HFFc6 (cell line): ENCODE measurements at regions not wholly inside any gene's neighbourhood (a gene's known extent, or its start where the extent isn't known, plus 50 kb on each side); places are given as distances from the start of the nearest gene placed in this dataset.

Experiments
- DNase-seq: peaks from one replicate; pipeline ENCODE4 v3.0.0-alpha.2; 2018
- H3K27ac Mint-ChIP-seq: 2 replicates; pipeline ENCODE4 v1.8.0; 2020; ENCODE audit warnings: mild to moderate bottlenecking, mixed read lengths
- H3K27me3 Mint-ChIP-seq: 2 replicates; pipeline ENCODE4 v1.8.0; 2021; ENCODE audit warnings: mild to moderate bottlenecking, moderate library complexity, mixed read lengths; ENCODE audit not compliant: insufficient read depth
- H3K36me3 Mint-ChIP-seq: 2 replicates; pipeline ENCODE4 v1.8.0; 2021; ENCODE audit warnings: low read depth, mixed read lengths
- H3K4me1 Mint-ChIP-seq: 2 replicates; pipeline ENCODE4 v1.8.0; 2020; ENCODE audit warnings: low read depth, mixed read lengths
- H3K4me3 Mint-ChIP-seq: 2 replicates; pipeline ENCODE4 v1.8.0; 2020; ENCODE audit warnings: mild to moderate bottlenecking, moderate library complexity, mixed read lengths
- H3K9me3 Mint-ChIP-seq: 2 replicates; pipeline ENCODE4 v1.8.0; 2020; ENCODE audit warnings: mild to moderate bottlenecking, mixed read lengths
- CTCF ChIP-seq: fragments of 200-600 bp; sonication (generic); IDR thresholded peaks from 2 replicates; pipeline ENCODE4 v1.5.0; 2021; ENCODE audit warnings: antibody characterized with exemption, mild to moderate bottlenecking

- no peaks in the 10 kb centered on the region; the same call in 1 of the 2 replicates for H3K27me3 Mint-ChIP-seq
- no peak for DNase-seq
- peaks cover 4% of the 10 kb centered on the region; the same call in 1 of the 2 replicates for H3K36me3 Mint-ChIP-seq
- no peak for TF ChIP-seq CTCF
- H3K4me3 Mint-ChIP-seq: no peak overlapping the region
- H3K9me3 Mint-ChIP-seq: no peaks in the 10 kb centered on the region
- H3K4me1 Mint-ChIP-seq: no peaks in the 10 kb centered on the region
- H3K27ac Mint-ChIP-seq: no peak overlapping the region
Observed at GRCh38 chr2:180559038-180559437, 421.4 kb upstream of the UBE2E3 start.

DNA sequence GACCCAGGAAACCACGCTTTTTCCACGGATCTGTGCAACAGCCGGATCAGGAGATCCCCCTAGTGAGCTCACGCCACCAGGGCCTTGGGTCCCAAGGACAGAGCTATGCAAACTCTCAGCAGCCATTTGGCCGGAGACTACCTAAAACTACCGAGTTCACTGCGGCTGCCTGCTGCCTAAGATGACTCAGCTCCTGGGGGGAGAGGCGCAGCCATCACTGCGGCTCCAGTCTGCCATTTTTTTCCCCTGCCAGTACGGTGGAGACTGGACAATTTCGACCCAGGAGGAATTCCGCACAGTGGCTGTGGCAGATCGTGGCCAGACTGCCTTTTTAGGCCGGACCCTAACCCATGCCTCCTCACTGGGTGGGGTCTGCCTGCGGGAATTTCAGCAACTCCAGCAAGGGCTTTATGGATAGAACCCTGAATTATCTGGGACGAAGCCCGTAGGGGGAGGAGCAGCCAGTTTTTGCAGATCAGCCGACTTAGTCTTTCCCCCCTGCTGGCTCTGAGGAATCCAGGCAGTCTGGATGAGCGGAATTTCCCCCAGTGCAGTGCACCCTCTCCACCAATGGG, 424.9 kb upstream of the UBE2E3 start:
- no peaks in the 10 kb centered on the region for H3K9me3 Mint-ChIP-seq
- no peak for TF ChIP-seq CTCF
- no peaks in the 10 kb centered on the region for H3K27me3 Mint-ChIP-seq
- peaks cover 4% of the 10 kb centered on the region; the same call in 1 of the 2 replicates for H3K36me3 Mint-ChIP-seq
- DNase-seq: no peak
- no peaks in the 10 kb centered on the region for H3K4me1 Mint-ChIP-seq
- no peak overlapping the region for H3K4me3 Mint-ChIP-seq
- H3K27ac Mint-ChIP-seq: no peak overlapping the region

DNA sequence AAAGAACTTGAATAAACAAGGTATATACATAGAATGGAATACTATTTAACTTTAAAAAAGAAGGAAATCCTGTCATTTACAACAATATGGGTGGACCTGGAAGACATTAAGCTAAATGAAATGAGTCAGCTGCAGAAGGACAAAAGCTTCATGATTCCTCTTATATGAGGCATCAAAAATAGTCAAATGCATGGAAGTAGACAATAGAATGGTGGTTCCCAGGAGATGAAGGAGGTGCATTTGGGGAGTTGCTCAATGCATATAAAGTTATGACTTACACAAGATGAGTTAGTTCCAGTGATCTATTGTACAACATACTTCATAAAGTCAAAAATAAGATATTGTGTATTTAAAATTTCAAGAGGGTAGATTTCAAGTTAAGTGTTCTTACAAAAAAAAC, 426.1 kb upstream of the UBE2E3 start:
- Mint-ChIP-seq H3K27ac (no peak overlapping the region), H3K4me1 (no peaks in the 10 kb centered on the region), H3K27me3 (no peaks in the 10 kb centered on the region), H3K36me3 (peaks cover 4% of the 10 kb centered on the region; the same call in 1 of the 2 replicates), H3K9me3 (no peaks in the 10 kb centered on the region), H3K4me3 (no peak overlapping the region)
- no peak for DNase-seq
- no peak for TF ChIP-seq CTCF

- no peaks in the 10 kb centered on the region for H3K9me3 Mint-ChIP-seq
- H3K4me1 Mint-ChIP-seq: no peaks in the 10 kb centered on the region
- no peak overlapping the region for H3K4me3 Mint-ChIP-seq
- H3K27ac Mint-ChIP-seq: no peak overlapping the region
- peaks cover 4% of the 10 kb centered on the region; the same call in 1 of the 2 replicates for H3K36me3 Mint-ChIP-seq
- no peak for DNase-seq
- TF ChIP-seq CTCF: no peak
- H3K27me3 Mint-ChIP-seq: no peaks in the 10 kb centered on the region
Observed at GRCh38 chr2:180553094-180553715, 427.2 kb upstream of the UBE2E3 start.

GRCh38 chr2:180542511-180542910, 437.9 kb upstream of the UBE2E3 start:
- TF ChIP-seq CTCF: no peak
- H3K4me1 Mint-ChIP-seq: no peaks in the 10 kb centered on the region
- no peaks in the 10 kb centered on the region for H3K27me3 Mint-ChIP-seq

More at GRCh38 chr2:180542511-180542910, 437.9 kb upstream of the UBE2E3 start:
- H3K27ac Mint-ChIP-seq: no peak overlapping the region
- peaks cover 4% of the 10 kb centered on the region; the same call in 1 of the 2 replicates for H3K9me3 Mint-ChIP-seq
- no peak overlapping the region for H3K4me3 Mint-ChIP-seq
- no peak for DNase-seq
- H3K36me3 Mint-ChIP-seq: no peaks in the 10 kb centered on the region; the same call in 1 of the 2 replicates
